A673 (cell line): ENCODE measurements at regions not wholly inside any gene's neighbourhood (a gene's known extent, or its start where the extent isn't known, plus 50 kb on each side); places are given as distances from the start of the nearest gene placed in this dataset.

Experiments used
- CTCF ChIP-seq: fragments of 300-800, 200-600 bp; sonication (generic); conservative IDR thresholded peaks from 2 replicates; pipeline ENCODE4 v1.5.1; 2017; ENCODE audit warnings: low read depth, mild to moderate bottlenecking, antibody characterized with exemption, low read length, moderate library complexity, mixed read lengths
- EZH2 ChIP-seq: fragments of 200-600 bp; sonication (generic); IDR thresholded peaks from 2 replicates; pipeline ENCODE4 v1.6.1; 2017; ENCODE audit warnings: borderline replicate concordance, low read depth, mild to moderate bottlenecking, mixed read lengths, antibody characterized with exemption, low read length; ENCODE audit not compliant: poor library complexity, severe bottlenecking

- TF ChIP-seq CTCF (no peak), EZH2 (no peak)
These were observed 482.0 kb downstream of the SETD4 start for GRCh38 chr21:35578347-35578782.
